T-helper 2 cell treated with Interferon-gamma antibody and Interleukin-4, amounts not matched to agents 5 μg/mL and 100 μg/mL, for 36 hours (primary cell): ENCODE measurements at regions not wholly inside any gene's neighbourhood (a gene's known extent, or its start where the extent isn't known, plus 50 kb on each side); places are given as distances from the start of the nearest gene placed in this dataset.

Experiments
- DNase-seq: peaks from one replicate; pipeline ENCODE4 v3.0.0; 2021; ENCODE audit warnings: low spot score
- H3K27ac Mint-ChIP-seq: one replicate; pipeline ENCODE4 v1.8.0; 2021; ENCODE audit warnings: mild to moderate bottlenecking, mixed read lengths
- H3K27me3 Mint-ChIP-seq: one replicate; pipeline ENCODE4 v1.8.0; 2021; ENCODE audit warnings: low read depth, mixed read lengths
- H3K36me3 Mint-ChIP-seq: one replicate; pipeline ENCODE4 v1.8.0; 2021; ENCODE audit warnings: low read depth, mixed read lengths
- H3K4me1 Mint-ChIP-seq: one replicate; pipeline ENCODE4 v1.8.0; 2021; ENCODE audit warnings: low read depth, mixed read lengths
- H3K4me3 Mint-ChIP-seq: one replicate; pipeline ENCODE4 v1.8.0; 2022; ENCODE audit warnings: mild to moderate bottlenecking, moderate library complexity, mixed read lengths
- H3K9me3 Mint-ChIP-seq: one replicate; pipeline ENCODE4 v1.8.0; 2021; ENCODE audit warnings: mixed read lengths

- no peaks in the 10 kb centered on the region for H3K4me1 Mint-ChIP-seq
- no peak overlapping the region for H3K4me3 Mint-ChIP-seq
- no peak overlapping the region for H3K27ac Mint-ChIP-seq
- no peaks in the 10 kb centered on the region for H3K9me3 Mint-ChIP-seq
- no peaks in the 10 kb centered on the region for H3K27me3 Mint-ChIP-seq
- no peak for DNase-seq
- H3K36me3 Mint-ChIP-seq: no peaks in the 10 kb centered on the region
Measured at GRCh38 chr2:121135168-121135853, 149.7 kb downstream of the TFCP2L1 start.

GRCh38 chr2:121136323-121136722, 148.7 kb downstream of the TFCP2L1 start:
- Mint-ChIP-seq H3K27ac (no peak overlapping the region), H3K4me3 (no peak overlapping the region)

GRCh38 chr2:121137571-121137970, 147.4 kb downstream of the TFCP2L1 start:
- H3K27ac Mint-ChIP-seq: no peak overlapping the region
- H3K36me3 Mint-ChIP-seq: no peaks in the 10 kb centered on the region
- DNase-seq: no peak
- H3K9me3 Mint-ChIP-seq: no peaks in the 10 kb centered on the region
- H3K4me3 Mint-ChIP-seq: no peak overlapping the region
- H3K4me1 Mint-ChIP-seq: no peaks in the 10 kb centered on the region
- H3K27me3 Mint-ChIP-seq: no peaks in the 10 kb centered on the region

More at GRCh38 chr2:121136323-121136722, 148.7 kb downstream of the TFCP2L1 start:
- Mint-ChIP-seq H3K27me3 (no peaks in the 10 kb centered on the region), H3K9me3 (no peaks in the 10 kb centered on the region), H3K36me3 (no peaks in the 10 kb centered on the region), H3K4me1 (no peaks in the 10 kb centered on the region)
- DNase-seq: no peak

- DNase-seq: no peak
- H3K4me3 Mint-ChIP-seq: no peak overlapping the region
- H3K27me3 Mint-ChIP-seq: no peaks in the 10 kb centered on the region
- H3K4me1 Mint-ChIP-seq: no peaks in the 10 kb centered on the region
- no peaks in the 10 kb centered on the region for H3K36me3 Mint-ChIP-seq
- no peak overlapping the region for H3K27ac Mint-ChIP-seq
- no peaks in the 10 kb centered on the region for H3K9me3 Mint-ChIP-seq
Measured at GRCh38 chr2:121140734-121141133, 144.3 kb downstream of the TFCP2L1 start.

GRCh38 chr2:121142452-121142851, 142.6 kb downstream of the TFCP2L1 start:
- Mint-ChIP-seq H3K36me3 (no peaks in the 10 kb centered on the region), H3K4me1 (no peaks in the 10 kb centered on the region), H3K27me3 (no peaks in the 10 kb centered on the region), H3K9me3 (no peaks in the 10 kb centered on the region), H3K27ac (no peak overlapping the region), H3K4me3 (no peak overlapping the region)
- DNase-seq: no peak

GRCh38 chr2:121144111-121144510, 140.9 kb downstream of the TFCP2L1 start:
- Mint-ChIP-seq H3K4me1 (no peaks in the 10 kb centered on the region), H3K36me3 (no peaks in the 10 kb centered on the region), H3K27me3 (no peaks in the 10 kb centered on the region), H3K9me3 (no peaks in the 10 kb centered on the region), H3K27ac (no peak overlapping the region), H3K4me3 (no peak overlapping the region)
- no peak for DNase-seq

- Mint-ChIP-seq H3K36me3 (no peaks in the 10 kb centered on the region), H3K4me1 (no peaks in the 10 kb centered on the region), H3K9me3 (no peaks in the 10 kb centered on the region), H3K27ac (no peak overlapping the region), H3K27me3 (no peaks in the 10 kb centered on the region), H3K4me3 (no peak overlapping the region)
- DNase-seq: no peak
Measured at GRCh38 chr2:121146630-121147029, 138.4 kb downstream of the TFCP2L1 start.

- H3K27me3 Mint-ChIP-seq: no peaks in the 10 kb centered on the region
- no peaks in the 10 kb centered on the region for H3K36me3 Mint-ChIP-seq
- H3K9me3 Mint-ChIP-seq: no peaks in the 10 kb centered on the region
- no peaks in the 10 kb centered on the region for H3K4me1 Mint-ChIP-seq
- no peak overlapping the region for H3K27ac Mint-ChIP-seq
- no peak overlapping the region for H3K4me3 Mint-ChIP-seq
- DNase-seq: no peak
Measured at GRCh38 chr2:121147766-121148165, 137.2 kb downstream of the TFCP2L1 start.

GRCh38 chr2:121148481-121148880, 136.5 kb downstream of the TFCP2L1 start:
- no peaks in the 10 kb centered on the region for H3K27me3 Mint-ChIP-seq
- no peak for DNase-seq
- H3K36me3 Mint-ChIP-seq: no peaks in the 10 kb centered on the region
- no peak overlapping the region for H3K27ac Mint-ChIP-seq
- H3K4me3 Mint-ChIP-seq: no peak overlapping the region
- no peaks in the 10 kb centered on the region for H3K9me3 Mint-ChIP-seq
- no peaks in the 10 kb centered on the region for H3K4me1 Mint-ChIP-seq

GRCh38 chr2:121149384-121149783, 135.6 kb downstream of the TFCP2L1 start:
- no peak overlapping the region for H3K4me3 Mint-ChIP-seq
- H3K27me3 Mint-ChIP-seq: no peaks in the 10 kb centered on the region

GRCh38 chr2:121150126-121150525, 134.9 kb downstream of the TFCP2L1 start:
- no peaks in the 10 kb centered on the region for H3K36me3 Mint-ChIP-seq
- no peak overlapping the region for H3K27ac Mint-ChIP-seq
- H3K4me1 Mint-ChIP-seq: no peaks in the 10 kb centered on the region
- H3K27me3 Mint-ChIP-seq: no peaks in the 10 kb centered on the region
- H3K4me3 Mint-ChIP-seq: no peak overlapping the region
- no peak for DNase-seq
- H3K9me3 Mint-ChIP-seq: no peaks in the 10 kb centered on the region

More at GRCh38 chr2:121149384-121149783, 135.6 kb downstream of the TFCP2L1 start:
- no peak for DNase-seq
- Mint-ChIP-seq H3K36me3 (no peaks in the 10 kb centered on the region), H3K9me3 (no peaks in the 10 kb centered on the region), H3K4me1 (no peaks in the 10 kb centered on the region), H3K27ac (no peak overlapping the region)

GRCh38 chr2:121150713-121151112, 134.3 kb downstream of the TFCP2L1 start:
- H3K4me3 Mint-ChIP-seq: no peak overlapping the region
- no peaks in the 10 kb centered on the region for H3K36me3 Mint-ChIP-seq
- H3K27ac Mint-ChIP-seq: no peak overlapping the region
- no peak for DNase-seq
- no peaks in the 10 kb centered on the region for H3K4me1 Mint-ChIP-seq
- no peaks in the 10 kb centered on the region for H3K9me3 Mint-ChIP-seq
- no peaks in the 10 kb centered on the region for H3K27me3 Mint-ChIP-seq

GRCh38 chr2:121151311-121152109, 133.5 kb downstream of the TFCP2L1 start:
- no peak overlapping the region for H3K27ac Mint-ChIP-seq
- no peaks in the 10 kb centered on the region for H3K4me1 Mint-ChIP-seq
- no peak overlapping the region for H3K4me3 Mint-ChIP-seq
- no peaks in the 10 kb centered on the region for H3K9me3 Mint-ChIP-seq
- H3K27me3 Mint-ChIP-seq: no peaks in the 10 kb centered on the region
- no peaks in the 10 kb centered on the region for H3K36me3 Mint-ChIP-seq
- DNase-seq: no peak

- no peaks in the 10 kb centered on the region for H3K4me1 Mint-ChIP-seq
- no peak overlapping the region for H3K4me3 Mint-ChIP-seq
- H3K9me3 Mint-ChIP-seq: peaks cover 9% of the 10 kb centered on the region
- H3K36me3 Mint-ChIP-seq: no peaks in the 10 kb centered on the region
- no peaks in the 10 kb centered on the region for H3K27me3 Mint-ChIP-seq
- no peak for DNase-seq
- H3K27ac Mint-ChIP-seq: no peak overlapping the region
Measured at GRCh38 chr2:121152861-121153260, 132.1 kb downstream of the TFCP2L1 start.
